Fibroblast of peridontal ligament (primary cell): ENCODE measurements at regions not wholly inside any gene's neighbourhood (a gene's known extent, or its start where the extent isn't known, plus 50 kb on each side); places are given as distances from the start of the nearest gene placed in this dataset.

Experiments
- DNase-seq: peaks from one replicate; pipeline ENCODE4 v3.0.0-alpha.2; 2010; ENCODE audit errors: extremely low read depth

DNA sequence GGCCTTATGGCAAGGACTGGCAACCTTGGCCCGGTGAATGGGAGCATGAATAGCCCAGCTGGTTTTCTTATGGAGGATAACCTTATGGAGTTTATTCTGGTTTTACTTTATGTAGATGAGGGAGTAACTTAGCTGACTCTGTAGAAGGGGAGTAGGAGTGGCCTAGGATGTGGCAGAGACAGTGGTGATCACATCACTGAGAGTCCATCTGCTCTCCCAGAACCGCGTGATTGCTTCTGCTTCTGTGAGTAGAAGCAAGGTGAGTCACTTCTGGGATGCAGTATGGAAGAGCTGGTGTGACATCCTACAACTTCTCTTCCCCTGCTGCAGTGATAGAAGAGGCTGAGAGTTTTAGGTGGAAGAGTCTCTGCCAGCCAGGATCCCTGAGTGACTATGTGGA lies 129.2 kb downstream of the RPS24 start:
- DNase-seq, result no peak

- DNase-seq, result no peak
Observed at GRCh38 chr10:78164702-78165101, 131.0 kb downstream of the RPS24 start.

- DNase-seq, result no peak
Observed at GRCh38 chr10:78165172-78165571, 131.5 kb downstream of the RPS24 start.

- DNase-seq, result no peak
Observed at GRCh38 chr10:78165617-78166016, 132.0 kb downstream of the RPS24 start.

DNA sequence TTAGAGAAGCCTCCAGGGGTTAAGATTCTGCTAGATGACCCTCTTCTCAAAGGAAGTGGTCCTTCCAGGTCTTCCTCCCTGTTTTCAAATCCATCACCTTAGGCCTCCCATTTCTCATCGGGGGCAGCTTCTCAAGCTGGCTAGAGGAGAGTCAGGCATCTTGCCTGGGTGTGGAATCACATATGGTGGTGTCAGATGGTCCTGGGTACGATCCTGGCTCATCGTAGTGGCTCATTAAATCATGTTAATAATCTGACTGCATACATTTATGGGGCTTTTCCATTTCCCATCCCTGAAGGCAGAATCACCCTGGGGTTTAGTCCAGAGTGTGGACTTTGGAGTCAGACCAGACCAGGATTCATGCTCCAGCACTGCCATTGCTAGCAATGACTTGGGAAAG lies 132.6 kb downstream of the RPS24 start:
- DNase-seq, result no peak

DNA sequence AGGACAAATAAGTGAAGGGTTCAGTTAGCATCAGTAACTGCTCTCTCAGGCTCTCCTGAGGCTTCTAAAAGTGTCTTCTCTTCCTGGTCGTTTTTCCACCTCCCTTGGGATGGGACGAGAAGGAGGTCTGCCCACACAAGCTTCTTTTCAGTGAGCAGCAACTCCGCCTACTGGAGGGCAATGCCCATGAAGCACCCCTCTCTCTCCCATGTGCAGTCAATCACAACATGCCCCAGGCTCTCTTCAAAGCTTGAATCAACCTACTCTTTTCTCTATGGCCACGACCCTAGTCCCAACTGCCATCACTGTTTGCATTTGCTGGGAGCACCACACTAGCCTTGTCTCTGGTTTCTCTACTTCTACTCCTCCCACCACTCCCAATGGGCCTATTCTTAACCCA lies 135.6 kb downstream of the RPS24 start:
- no peak for DNase-seq

DNA sequence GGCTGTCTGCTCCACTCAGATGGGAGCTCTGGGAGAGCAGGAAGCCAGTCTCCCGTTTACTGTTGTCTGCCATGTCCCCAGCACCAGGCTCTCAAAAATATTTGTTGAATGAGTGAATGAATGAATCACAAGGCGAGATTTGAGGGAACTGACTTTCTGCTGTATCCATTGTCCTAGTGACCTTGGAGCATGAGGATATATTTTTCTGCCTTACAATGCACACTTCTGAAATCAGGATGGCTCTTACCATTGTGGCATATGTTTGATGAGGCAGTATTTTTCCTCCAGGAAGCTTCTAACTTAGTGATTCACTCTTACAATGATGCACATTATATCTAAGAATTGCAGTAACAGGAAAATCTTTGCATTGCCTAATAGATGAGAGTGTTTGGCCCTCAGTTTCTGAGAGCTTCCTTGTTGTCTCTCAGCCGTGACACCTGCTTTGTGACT lies 136.4 kb downstream of the RPS24 start:
- peak; percentile 25 for DNase-seq

DNA sequence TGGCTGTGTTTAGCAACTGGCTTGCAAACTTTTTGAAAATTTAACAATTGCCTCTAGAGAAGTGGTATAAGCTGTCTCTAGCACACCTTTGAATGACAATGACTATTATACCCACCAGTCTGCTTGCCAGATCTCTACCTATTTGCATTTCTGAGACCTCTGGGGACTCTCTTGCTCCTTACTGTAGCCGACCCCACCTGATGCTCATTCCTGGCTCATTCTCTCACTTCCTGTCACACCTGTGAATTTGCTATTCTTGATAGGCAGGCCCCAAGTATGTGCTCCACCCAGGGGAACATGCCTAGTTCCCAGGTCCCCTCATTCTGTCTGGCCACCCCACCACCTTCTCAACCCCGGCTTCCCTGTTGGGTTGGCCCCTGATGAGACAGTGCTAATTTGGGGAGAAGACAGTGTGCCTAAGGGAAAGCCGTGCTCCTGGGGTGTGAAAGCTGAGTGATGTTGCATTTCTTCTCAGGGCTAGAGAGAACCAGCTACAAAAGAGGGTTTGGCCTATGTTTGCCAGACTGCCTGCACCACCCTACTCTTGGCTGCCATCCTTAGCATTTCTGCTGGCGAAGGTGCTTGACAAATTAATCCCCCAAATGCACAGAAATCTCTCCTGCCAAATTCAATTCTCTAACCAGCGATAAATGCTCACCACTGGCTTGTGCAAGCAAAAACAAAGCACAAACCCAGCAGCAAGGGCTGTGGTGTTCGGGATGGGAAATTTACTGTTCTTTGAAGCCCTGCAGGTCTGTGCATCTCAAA lies 138.2 kb downstream of the RPS24 start:
- no peak for DNase-seq

GRCh38 chr10:78173360-78174015 lies 139.8 kb downstream of the RPS24 start:
- no peak for DNase-seq

GRCh38 chr10:78175444-78176015 lies 141.9 kb downstream of the RPS24 start:
- DNase-seq, result peak; percentile 34

GRCh38 chr10:78176320-78177317 lies 143.0 kb downstream of the RPS24 start:
- no peak for DNase-seq

DNA sequence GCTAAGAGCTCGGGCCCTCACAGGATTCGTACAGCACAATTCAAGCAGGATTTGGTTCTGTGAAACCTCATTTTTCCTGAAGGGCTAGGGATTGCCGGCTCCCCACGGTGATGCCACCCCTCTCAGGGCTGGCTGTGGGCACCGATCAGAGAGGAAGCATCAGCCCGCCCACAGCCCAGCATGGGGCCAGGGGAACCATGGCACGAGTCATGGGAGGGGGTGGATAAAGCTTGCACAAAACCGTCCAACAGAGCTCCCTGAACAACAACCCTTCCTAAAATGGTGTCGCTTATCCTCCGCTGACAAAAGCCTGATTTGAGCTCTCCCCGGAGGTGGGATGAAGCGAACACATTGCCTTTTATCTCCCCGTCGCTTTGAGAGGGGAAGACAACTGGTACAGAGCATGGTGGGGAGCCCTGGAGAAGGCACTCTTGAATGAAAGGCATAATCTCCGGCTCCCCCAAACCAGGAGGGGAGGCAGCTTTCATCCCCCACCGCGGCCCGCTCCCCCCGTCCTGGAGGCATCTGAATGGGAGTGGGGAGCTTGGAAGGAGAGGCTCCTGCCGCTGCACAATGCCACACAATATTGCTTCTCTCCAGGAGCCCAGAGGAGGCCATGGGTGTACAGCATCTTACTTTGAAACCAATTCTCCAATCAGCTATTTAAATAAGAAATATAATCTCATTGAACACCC lies 144.0 kb downstream of the RPS24 start:
- DNase-seq, result no peak

DNA sequence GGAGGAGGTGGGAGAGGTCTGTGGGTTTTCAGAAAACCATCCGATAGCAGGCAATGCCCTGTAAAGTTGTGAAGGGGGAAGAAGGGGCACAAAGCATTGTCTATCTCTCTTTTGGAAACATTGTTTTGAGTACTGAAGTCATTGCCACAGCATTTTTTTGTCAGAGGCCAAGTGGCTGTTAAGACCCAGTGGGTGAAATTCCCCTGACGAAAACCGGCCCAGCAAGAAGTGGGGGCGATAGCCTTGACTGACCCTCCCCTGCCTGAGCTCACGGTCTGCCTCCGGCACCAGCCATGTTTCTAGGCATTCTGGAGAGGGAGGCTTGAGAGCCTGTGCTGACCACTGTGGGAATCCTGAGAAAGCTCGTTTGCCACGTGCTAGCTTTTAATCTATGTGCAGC lies 144.7 kb downstream of the RPS24 start:
- no peak for DNase-seq

- peak; percentile 23 for DNase-seq
Observed at GRCh38 chr10:78178940-78179339, 145.3 kb downstream of the RPS24 start.

DNA sequence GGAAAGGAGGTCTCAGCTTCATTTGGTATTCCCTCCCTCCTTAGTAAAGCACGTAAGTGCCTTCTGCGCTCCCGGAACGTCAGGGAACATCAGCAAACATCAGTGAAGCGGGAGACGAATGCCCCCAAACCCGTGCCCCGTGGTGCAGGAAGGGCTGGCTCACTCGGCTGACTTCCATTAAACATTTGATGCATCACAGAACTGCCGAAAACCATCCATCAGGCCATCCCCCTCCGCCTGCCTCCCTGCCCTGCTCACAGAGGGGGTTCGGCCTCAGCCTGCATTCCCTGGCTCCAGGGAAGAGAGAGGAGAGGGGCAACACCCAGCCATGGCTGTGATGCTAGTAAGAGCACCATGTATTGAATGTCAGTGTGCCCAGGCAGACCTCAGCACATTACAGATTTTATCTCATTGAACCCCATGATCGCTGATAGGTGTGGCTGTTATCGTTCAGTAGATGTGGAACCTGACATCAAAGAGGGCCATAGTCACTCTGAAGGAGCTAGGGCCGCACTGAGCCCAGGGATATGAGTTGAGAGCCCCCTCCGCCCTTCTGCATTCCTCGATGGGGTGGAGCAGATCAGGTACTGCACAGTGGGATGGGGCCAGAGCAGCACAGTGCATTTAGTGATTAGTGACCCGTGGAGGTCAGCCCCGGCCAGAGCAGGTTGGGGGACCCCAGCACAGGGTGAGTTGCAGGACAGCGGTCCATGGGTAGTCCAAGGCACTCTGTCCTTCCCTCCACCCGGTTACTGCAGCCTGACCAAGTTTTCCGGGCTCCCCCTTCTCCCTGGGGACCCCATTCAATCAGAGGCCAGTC lies 146.4 kb downstream of the RPS24 start:
- no peak for DNase-seq

GRCh38 chr10:78181381-78182055 lies 147.9 kb downstream of the RPS24 start:
- no peak for DNase-seq

DNA sequence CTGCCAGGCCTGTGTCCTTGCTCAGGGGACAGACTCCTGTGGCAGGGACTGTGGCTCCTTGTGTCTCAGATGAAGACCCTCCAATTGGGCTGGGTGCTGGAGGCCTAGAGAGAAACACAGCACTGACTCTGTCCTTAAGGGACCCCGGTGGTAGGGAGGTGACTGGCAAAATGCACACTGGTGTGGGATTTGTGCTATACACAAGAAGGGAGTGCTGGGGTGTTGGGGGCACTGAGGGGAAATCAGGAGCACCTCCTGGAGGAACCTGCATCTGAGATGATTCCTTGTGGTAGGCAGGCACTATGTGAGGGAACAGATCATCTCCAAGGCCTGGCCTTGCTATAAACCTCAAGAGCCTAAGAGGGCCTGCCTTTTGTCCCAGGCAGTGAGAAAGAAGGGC lies 149.2 kb downstream of the RPS24 start:
- no peak for DNase-seq

GRCh38 chr10:78184851-78185692 lies 151.4 kb downstream of the RPS24 start:
- no peak for DNase-seq

DNA sequence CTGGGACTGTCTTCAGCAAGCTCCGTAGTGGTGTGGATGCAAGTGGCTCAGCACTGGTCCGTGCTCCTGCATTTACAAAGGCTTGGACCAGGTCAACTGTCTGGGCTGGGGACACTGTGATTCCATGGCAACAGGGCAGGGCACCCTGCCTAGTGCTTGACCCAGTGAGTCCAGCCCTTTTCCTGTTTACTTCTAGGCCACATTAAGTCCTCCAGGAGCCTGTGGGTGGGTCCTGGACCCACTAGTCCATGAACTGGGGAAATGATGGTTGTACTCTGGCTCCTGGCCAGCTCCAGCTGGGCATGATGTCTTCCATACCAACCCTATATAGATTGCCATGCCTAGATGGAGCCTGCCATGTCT lies 152.0 kb downstream of the RPS24 start:
- DNase-seq, result no peak
